ENCODE measurements at regions not wholly inside any gene's neighbourhood (a gene's known extent, or its start where the extent isn't known, plus 50 kb on each side); places are given as distances from the start of the nearest gene placed in this dataset.

DNA sequence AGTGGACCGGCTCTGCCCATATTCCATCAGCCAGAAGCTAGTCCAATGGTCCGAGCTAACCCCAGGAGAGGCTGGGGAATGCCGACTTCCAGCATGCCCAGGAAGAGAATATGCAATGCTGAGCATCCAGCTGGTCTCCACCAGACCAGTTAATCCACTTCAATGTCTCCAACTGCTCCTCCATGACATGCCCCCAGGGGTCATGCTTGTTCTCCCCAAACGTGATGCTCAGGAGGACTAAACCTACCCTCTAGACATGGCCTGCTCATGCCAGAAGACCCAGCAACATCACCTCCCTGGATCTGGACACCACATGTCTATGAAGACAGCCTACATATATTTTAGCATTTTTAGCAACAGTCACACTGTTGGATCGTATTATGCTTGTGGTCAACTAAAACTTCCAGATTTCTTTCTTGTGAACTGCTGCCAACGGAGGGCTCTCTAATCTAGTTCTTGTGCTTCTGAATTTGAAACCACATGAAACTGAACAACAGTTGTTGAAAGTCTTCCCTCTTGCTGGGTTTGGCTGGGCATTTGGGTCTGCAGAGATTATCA lies 245.1 kb downstream of the SOX9 start:
- DNase-seq (ENCODE audit: low spot score) (no peak), ATAC-seq (no peak)
- no peaks in the 10 kb centered on the region for H3K36me3 Mint-ChIP-seq (ENCODE audit: low read depth)
- Histone ChIP-seq H3K36me3 (ENCODE audit: insufficient read depth) (no peaks in the 10 kb centered on the region), H3F3A (replicated peaks; ENCODE audit: low read depth) (no peaks in the 10 kb centered on the region), H3K4me2 (no peak overlapping the region), H4K20me1 (replicated peaks; ENCODE audit: insufficient read depth) (no peaks in the 10 kb centered on the region), H2AFZ (no peak overlapping the region), H3K9me2 (ENCODE audit: insufficient read depth) (no peaks in the 10 kb centered on the region), H3K27me3 (ENCODE audit: insufficient read depth) (no peaks in the 10 kb centered on the region), H3K4me3 (no peak overlapping the region), H3K79me2 (replicated peaks; ENCODE audit: insufficient read depth) (no peaks in the 10 kb centered on the region), H3K4me1 (ENCODE audit: insufficient read depth) (no peaks in the 10 kb centered on the region), H3K27ac (ENCODE audit: low read depth) (no peak overlapping the region)
- peaks cover 6% of the 10 kb centered on the region for H3K27me3 Mint-ChIP-seq (ENCODE audit: insufficient read depth, low read depth, poor library complexity)
- TF ChIP-seq EZH2 (IDR thresholded peaks at IDR 0.05; ENCODE audit: low read depth, unreplicated experiment) (no peak), ZNF331 (CRISPR knock-in tag; IDR thresholded peaks at IDR 0.05; ENCODE audit: low read depth) (no peak), NANOG (IDR thresholded peaks at IDR 0.05; ENCODE audit: borderline replicate concordance) (no peak), ZNF462 (CRISPR knock-in tag; IDR thresholded peaks at IDR 0.05) (no peak), ETS1 (IDR thresholded peaks at IDR 0.05) (no peak), EZH2phosphoT487 (IDR thresholded peaks at IDR 0.05; ENCODE audit: unreplicated experiment) (no peak), CREB1 (CRISPR knock-in tag; IDR thresholded peaks at IDR 0.05; ENCODE audit: low read depth) (no peak), ZNF114 (CRISPR knock-in tag; IDR thresholded peaks at IDR 0.05) (no peak)
- no peaks in the 10 kb centered on the region; the same call in 2 of the 3 replicates for H3K9me3 Mint-ChIP-seq
- H3K4me3 Mint-ChIP-seq = no peak overlapping the region
- H3K27ac Mint-ChIP-seq = no peak overlapping the region
- H3K4me1 Mint-ChIP-seq = no peaks in the 10 kb centered on the region

Measured in GM23338 (cell line).